ENCODE measurements at regions not wholly inside any gene's neighbourhood (a gene's known extent, or its start where the extent isn't known, plus 50 kb on each side); places are given as distances from the start of the nearest gene placed in this dataset.

DNA sequence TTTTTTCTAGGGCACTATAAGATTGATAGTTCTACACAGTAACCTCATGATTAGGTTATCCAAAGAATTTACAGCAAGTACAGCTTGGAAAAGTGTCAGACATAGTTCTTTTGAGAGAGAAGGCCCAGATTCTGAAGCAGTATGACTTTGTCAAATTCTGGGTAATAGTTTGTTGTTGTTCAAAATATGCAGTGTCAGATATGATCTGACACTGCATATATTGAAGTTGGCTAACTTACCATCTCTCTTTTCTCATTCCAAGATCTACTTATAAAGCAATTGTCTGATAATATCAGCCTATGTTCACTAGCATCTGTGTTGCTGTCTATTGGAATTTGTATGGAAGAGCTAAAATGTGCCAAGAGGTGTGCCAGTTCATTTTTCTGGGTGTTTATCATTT, 160.1 kb downstream of the CTH start:
- Histone ChIP-seq H3K4me1 (no peaks in the 10 kb centered on the region), H3K36me3 (no peaks in the 10 kb centered on the region), H3K27me3 (no peaks in the 10 kb centered on the region), H3K9me3 (no peaks in the 10 kb centered on the region), H3K4me3 (no peak overlapping the region), H3K27ac (no peak overlapping the region)
- no peak for TF ChIP-seq CTCF (IDR thresholded peaks at IDR 0.05)
- DNase-seq (peak in 2 of 4 donors; percentile 5), ATAC-seq (no peak)
- intact Hi-C loops (cut with DNase I), result no loop called here

DNA sequence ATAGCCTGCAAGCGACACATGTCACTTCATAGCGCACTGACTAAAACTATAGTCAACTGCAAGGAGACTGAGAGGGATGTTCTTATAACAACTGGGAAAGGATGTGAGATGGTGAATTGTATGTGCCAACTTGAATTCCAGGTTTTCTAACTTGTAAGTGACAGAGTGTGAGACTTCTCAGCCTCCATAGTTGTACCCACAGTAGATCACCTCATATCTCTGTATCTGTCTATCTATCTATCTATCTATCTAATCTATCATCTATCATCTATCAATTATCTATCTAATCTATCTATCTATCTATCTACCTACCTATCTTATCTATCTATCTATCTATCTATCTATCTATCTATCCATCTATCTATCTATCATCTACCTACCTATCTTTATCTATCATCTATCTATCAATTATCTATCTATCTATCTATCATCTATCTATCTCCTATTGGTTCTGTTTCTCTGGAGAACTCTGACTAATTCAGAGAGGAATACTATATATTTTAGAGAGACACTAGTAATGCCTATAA, 162.3 kb downstream of the CTH start:
- intact Hi-C loops (cut with DNase I), result no loop called here
- DNase-seq (no peak), ATAC-seq (no peak)
- Histone ChIP-seq H3K4me3 (no peak overlapping the region), H3K36me3 (no peaks in the 10 kb centered on the region), H3K27me3 (no peaks in the 10 kb centered on the region), H3K27ac (no peak overlapping the region), H3K9me3 (no peaks in the 10 kb centered on the region), H3K4me1 (no peaks in the 10 kb centered on the region)
- TF ChIP-seq CTCF (IDR thresholded peaks at IDR 0.05), result no peak

DNA sequence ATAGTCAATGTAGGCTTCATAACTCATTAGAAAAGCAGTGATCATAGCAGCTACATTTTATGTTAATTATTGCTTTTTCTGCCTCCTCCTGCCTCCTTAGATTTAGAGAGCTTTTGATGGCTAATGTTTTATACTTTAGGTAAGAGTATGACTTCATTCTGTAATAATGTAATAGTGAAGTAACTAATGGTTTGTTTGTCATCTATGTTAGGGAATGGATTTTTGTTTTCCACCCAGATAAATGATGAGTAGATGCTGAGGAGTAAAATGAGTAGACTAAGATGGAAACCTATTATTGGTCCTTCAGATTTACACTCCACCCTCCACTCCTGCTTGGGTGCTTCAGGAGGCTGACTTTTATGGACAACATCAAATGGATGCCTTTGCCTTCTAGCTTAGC, 170.6 kb downstream of the CTH start:
- no peaks in the 10 kb centered on the region for H3K9me3 ChIP-seq
- TF ChIP-seq CTCF (IDR thresholded peaks at IDR 0.05), result no peak
- no peaks in the 10 kb centered on the region for H3K4me1 ChIP-seq
- ATAC-seq (no peak), DNase-seq (no peak)
- H3K36me3 ChIP-seq, result no peaks in the 10 kb centered on the region
- H3K27me3 ChIP-seq, result no peaks in the 10 kb centered on the region
- no peak overlapping the region for H3K27ac ChIP-seq
- H3K4me3 ChIP-seq, result no peak overlapping the region
- intact Hi-C loops (cut with DNase I), result no loop called here

DNA sequence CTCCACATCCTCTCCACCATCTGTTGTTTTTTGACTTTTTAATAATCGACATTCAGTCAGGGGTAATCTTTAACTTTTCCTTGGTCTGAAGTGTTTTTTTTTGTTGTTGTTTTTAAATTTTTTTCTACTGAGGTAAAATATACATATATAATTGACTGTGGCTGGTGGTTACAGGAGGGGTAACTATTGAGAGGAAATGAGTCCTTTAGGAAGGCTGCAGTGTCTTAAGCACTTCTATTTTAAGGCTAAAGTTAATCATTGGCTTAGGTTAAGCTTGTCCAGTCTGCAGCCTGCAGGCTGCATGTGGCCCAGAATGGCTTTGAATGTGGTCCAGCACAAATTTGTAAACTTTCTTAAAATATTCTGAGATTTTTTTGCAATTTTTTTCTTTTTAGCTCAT, 172.5 kb downstream of the CTH start:
- H3K27me3 ChIP-seq, result no peaks in the 10 kb centered on the region
- no peak for DNase-seq
- no peaks in the 10 kb centered on the region for H3K4me1 ChIP-seq
- no peaks in the 10 kb centered on the region for H3K9me3 ChIP-seq
- no peaks in the 10 kb centered on the region for H3K36me3 ChIP-seq
- no peak for TF ChIP-seq CTCF (IDR thresholded peaks at IDR 0.05)
- H3K4me3 ChIP-seq, result no peak overlapping the region
- H3K27ac ChIP-seq, result no peak overlapping the region
- peak; percentile 75 for ATAC-seq
- intact Hi-C loops (cut with DNase I), result no loop called here

DNA sequence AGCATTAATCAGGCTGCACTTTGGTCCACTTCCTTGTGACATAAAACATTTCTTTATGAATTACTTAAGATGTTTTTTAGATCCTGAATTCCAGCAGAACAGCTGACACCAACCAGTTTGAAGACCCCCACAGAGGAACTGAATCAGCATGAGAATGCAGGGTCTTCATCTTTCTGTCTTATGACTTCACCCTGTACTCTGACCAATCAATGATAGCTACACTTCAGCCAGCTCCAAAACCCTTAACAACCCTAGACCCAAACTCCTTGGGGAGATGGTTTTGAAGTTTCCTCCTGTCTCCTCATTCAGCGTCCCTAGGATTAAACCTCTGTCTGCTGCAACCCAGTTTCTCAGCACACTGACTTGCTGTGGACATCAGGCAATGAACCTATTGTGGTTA, 175.0 kb downstream of the CTH start:
- Histone ChIP-seq H3K4me1 (no peaks in the 10 kb centered on the region), H3K36me3 (no peaks in the 10 kb centered on the region), H3K27ac (no peak overlapping the region), H3K9me3 (no peaks in the 10 kb centered on the region), H3K27me3 (no peaks in the 10 kb centered on the region), H3K4me3 (no peak overlapping the region)
- ATAC-seq, result no peak
- no peak for TF ChIP-seq CTCF (IDR thresholded peaks at IDR 0.05)
- DNase-seq, result no peak
- intact Hi-C loops (cut with DNase I), result no loop called here
